KG1 (cell line): ENCODE measurements at regions not wholly inside any gene's neighbourhood (a gene's known extent, or its start where the extent isn't known, plus 50 kb on each side); places are given as distances from the start of the nearest gene placed in this dataset.

ENCODE experiments used
- DNase-seq: peaks from one replicate; lab custom pipeline; 2025; lab: John Stamatoyannopoulos, UW

- DNase-seq = no peak
Measured at GRCh38 chr6:163916315-163917081, 502.0 kb downstream of the QKI start.

GRCh38 chr6:163915131-163915530 is 500.6 kb downstream of the QKI start:
- DNase-seq = no peak

GRCh38 chr6:163913045-163913444 is 498.5 kb downstream of the QKI start:
- no peak for DNase-seq

GRCh38 chr6:163906006-163906710 is 491.6 kb downstream of the QKI start:
- no peak for DNase-seq

- DNase-seq = no peak
Measured at GRCh38 chr6:163904186-163904585, 489.7 kb downstream of the QKI start.

GRCh38 chr6:163903541-163903940 is 489.0 kb downstream of the QKI start:
- DNase-seq = no peak

GRCh38 chr6:163902993-163903392 is 488.5 kb downstream of the QKI start:
- DNase-seq = no peak

GRCh38 chr6:163901681-163902080 is 487.2 kb downstream of the QKI start:
- DNase-seq = no peak

GRCh38 chr6:163900570-163900969 is 486.1 kb downstream of the QKI start:
- no peak for DNase-seq

GRCh38 chr6:163897669-163898068 is 483.2 kb downstream of the QKI start:
- DNase-seq = no peak

GRCh38 chr6:163897030-163897429 is 482.5 kb downstream of the QKI start:
- DNase-seq = no peak

GRCh38 chr6:163895162-163895561 is 480.6 kb downstream of the QKI start:
- no peak for DNase-seq

GRCh38 chr6:163893609-163894189 is 479.2 kb downstream of the QKI start:
- no peak for DNase-seq

GRCh38 chr6:163892824-163893561 is 478.5 kb downstream of the QKI start:
- DNase-seq = no peak

GRCh38 chr6:163889904-163890514 is 475.5 kb downstream of the QKI start:
- no peak for DNase-seq

GRCh38 chr6:163888030-163888819 is 473.7 kb downstream of the QKI start:
- DNase-seq = no peak

GRCh38 chr6:163886428-163886827 is 471.9 kb downstream of the QKI start:
- no peak for DNase-seq

- no peak for DNase-seq
Measured at GRCh38 chr6:163883984-163884383, 469.5 kb downstream of the QKI start.

- no peak for DNase-seq
Measured at GRCh38 chr6:163878698-163879097, 464.2 kb downstream of the QKI start.

GRCh38 chr6:163877877-163878639 is 463.5 kb downstream of the QKI start:
- DNase-seq = no peak
